HG03025 (cell line): ENCODE measurements at regions not wholly inside any gene's neighbourhood (a gene's known extent, or its start where the extent isn't known, plus 50 kb on each side); places are given as distances from the start of the nearest gene placed in this dataset.
"Not testable (repeated sequence)": the region's sequence is repeated elsewhere in the genome, so short reads cannot be mapped to it uniquely, and the experiment has no call there.

ENCODE experiments used
- ATAC-seq: cut with Tn5 transposase; IDR thresholded peaks from one replicate; pipeline ENCODE4 v1.9.1; 2021; ENCODE audit warnings: mild to moderate bottlenecking, moderate library complexity; ENCODE audit not compliant: unreplicated experiment, low FRiP score

DNA sequence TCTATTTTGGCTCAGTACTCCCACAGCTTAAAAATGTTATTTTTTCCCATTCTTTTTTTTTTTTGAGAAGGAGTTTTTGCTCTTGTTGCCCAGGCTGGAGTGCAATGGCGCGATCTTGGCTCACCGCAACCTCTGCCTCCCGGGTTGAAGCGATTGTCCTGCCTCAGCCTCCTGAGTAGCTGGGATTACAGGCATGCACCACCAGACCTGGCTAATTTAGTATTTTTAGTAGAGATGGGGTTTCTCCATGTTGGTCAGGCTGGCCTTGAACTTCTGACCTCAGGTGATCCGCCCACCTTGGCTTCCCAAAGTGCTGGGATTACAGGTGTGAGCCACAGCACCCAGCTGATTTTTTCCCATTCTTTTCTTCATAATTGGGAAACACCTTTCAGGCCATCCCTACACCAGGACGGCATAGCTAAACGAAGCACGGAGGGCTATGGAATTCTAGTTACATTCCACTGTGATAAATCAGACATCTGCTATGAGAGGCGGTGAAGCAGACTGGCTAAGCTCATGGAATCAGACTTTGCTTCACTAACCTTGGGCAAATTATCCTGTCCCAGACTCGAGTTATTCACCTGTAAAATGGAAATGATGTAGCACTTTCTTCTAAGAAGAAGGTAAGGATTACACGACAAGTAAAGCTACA lies 68.7 kb upstream of the ZFAND5 start:
- ATAC-seq = not testable (repeated sequence)

- ATAC-seq = no peak
These were observed 66.0 kb upstream of the ZFAND5 start for GRCh38 chr9:72431036-72431435.

DNA sequence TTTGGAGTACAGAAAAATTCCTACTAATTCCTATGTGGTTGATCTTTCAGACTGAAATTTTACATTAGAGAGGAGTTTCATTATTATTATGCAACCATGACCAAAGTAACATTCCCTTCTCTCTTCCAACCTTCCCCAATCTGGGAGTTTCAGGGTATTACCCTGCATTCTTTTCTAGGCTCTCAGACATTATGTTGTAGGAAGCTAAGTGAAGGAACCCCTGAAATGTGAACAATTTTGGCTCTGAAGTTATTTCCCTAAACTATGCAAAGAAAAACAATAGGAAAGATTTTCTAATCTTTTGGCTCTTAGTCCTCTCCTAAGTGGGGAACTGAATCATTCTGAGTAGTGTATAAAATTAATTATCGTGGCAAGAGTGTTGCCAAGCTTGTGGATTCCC lies 63.3 kb upstream of the ZFAND5 start:
- ATAC-seq = no peak

DNA sequence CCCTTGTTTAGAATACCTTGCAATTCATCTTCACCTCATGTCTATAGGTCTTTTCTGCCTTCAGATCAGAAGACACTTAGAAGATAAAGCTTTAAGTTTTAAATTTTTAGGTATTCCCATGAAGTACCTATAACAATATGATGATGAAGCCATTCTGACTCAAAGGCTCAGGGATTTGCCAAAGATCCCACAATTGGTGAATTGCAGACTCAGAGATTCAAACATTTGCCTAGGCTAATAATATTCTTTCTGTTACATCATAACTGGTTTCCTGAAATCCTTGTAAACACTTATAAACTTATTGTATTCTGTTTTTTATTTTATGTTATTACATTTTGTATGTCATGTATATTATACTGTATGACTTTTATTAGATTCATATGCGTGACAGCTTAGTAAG lies 62.8 kb upstream of the ZFAND5 start:
- ATAC-seq = no peak

- no peak for ATAC-seq
These were observed 59.1 kb upstream of the ZFAND5 start for GRCh38 chr9:72424131-72424530.

DNA sequence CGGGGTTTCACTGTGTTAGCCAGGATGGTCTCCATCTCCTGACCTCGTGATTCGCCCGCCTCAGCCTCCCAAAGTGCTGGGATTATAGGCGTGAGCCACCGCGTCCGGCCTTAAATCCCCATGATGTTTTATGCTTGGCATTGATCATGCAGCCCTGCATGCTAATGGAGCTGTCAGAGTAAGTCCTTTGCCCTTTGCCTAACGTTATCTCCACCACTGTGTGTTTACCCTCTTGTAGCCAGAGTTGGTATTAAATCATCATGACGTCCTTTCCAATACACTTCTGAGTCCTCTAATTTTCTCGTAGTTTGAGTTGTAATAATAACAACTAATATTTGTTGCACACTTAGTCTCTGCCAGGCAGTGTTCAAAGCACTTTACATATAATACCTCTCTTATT lies 57.2 kb upstream of the ZFAND5 start:
- no peak for ATAC-seq

DNA sequence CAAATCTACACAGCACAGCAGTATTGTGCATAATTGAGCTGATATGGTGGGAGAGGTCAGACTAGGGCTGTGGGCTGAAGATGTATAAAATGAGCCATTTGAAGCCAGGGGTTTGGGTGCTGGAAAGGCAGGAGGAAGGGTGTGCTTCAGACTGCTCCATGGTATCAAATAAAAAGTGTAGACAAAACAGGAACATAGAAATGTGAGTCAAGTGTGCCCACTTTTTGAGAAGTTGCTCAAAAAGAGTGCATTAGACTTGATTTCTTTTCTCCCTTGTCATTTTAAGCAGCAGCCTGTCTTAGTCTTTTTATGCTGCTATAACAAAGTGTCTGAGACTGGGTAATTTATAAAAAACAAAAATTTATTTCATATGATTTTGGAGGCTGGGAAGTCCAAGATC lies 55.8 kb upstream of the ZFAND5 start:
- no peak for ATAC-seq

- no peak for ATAC-seq
These were observed 50.9 kb upstream of the ZFAND5 start for GRCh38 chr9:72415948-72416347.

DNA sequence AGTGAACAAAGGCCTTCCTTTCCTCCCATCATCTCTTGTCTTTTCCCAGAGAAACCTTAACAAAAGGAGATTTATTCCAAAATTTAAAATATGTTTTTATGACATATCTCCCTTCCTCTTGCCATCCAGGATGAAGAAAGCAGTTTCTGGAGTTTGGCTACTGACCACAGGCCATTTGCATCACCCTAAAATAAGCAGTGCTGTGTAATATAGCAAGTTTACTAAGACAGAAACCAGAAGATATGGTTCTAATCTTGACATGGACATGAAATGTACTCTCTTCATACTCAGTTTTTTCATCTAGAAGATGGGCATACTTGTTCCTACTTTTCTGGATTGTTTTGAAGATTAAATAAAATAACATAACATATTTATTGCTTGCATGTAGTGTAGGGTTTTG lies 50.2 kb upstream of the ZFAND5 start:
- no peak for ATAC-seq
